ENCODE measurements at regions not wholly inside any gene's neighbourhood (a gene's known extent, or its start where the extent isn't known, plus 50 kb on each side); places are given as distances from the start of the nearest gene placed in this dataset.
A peak's percentile ranks its signal among the peaks of the same experiment; 100 is the strongest.

DNA sequence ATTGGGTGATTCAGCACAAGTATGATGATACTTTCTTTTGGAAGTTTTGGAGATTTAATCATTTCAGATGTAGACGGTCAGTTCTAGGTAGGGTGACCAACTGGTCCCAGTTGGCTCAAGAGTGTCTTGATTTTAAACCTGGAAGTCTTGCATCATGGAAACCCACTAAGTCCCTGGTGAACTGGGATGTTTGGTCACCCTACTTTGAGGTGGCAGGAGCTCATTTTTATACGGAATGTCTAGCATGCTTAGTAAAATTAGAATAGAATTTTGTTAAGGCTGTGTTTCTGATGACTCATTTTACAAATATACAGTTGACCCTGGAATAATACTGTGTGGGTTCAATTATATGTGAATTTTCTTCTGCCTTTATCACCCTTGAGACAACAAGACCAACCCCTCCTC, 61.5 kb upstream of the DOCK10 start:
- Histone ChIP-seq H2BK15ac (ENCODE audit: low read depth, low read length) (no peak overlapping the region), H2AFZ (ENCODE audit: low read length) (no peak overlapping the region), H3K56ac (ENCODE audit: insufficient read length, low read depth, low read length) (no peak overlapping the region), H4K5ac (ENCODE audit: insufficient read length, low read depth, low read length) (no peak overlapping the region), H4K91ac (ENCODE audit: insufficient read length, low read depth, low read length) (no peak overlapping the region), H2BK120ac (ENCODE audit: low read depth, low read length, poor library complexity, severe bottlenecking) (no peak overlapping the region), H4K8ac (replicated peaks; ENCODE audit: insufficient read length, low read depth, low read length) (no peak overlapping the region), H3K9ac (ENCODE audit: extremely low read depth, insufficient read length, low read length) (no peak overlapping the region), H3K23me2 (ENCODE audit: insufficient read length, low read depth, low read length, poor library complexity, severe bottlenecking) (no peaks in the 10 kb centered on the region), H3K4me1 (ENCODE audit: insufficient read depth, low read length) (peaks cover 3% of the 10 kb centered on the region; the same call in 1 of the 2 replicates), H3K18ac (ENCODE audit: insufficient read length, low read depth, low read length) (no peak overlapping the region), H3K4me2 (ENCODE audit: insufficient read depth, insufficient read length, low read length) (no peak overlapping the region), H2BK20ac (ENCODE audit: low read depth, low read length, poor library complexity, severe bottlenecking) (no peak overlapping the region), H4K20me1 (ENCODE audit: control insufficient read depth, insufficient read depth, insufficient read length) (no peaks in the 10 kb centered on the region), H2BK12ac (ENCODE audit: insufficient read length, low read depth, low read length) (no peak overlapping the region), H3K23ac (ENCODE audit: insufficient read length, low read depth, low read length) (no peak overlapping the region), H3T11ph (ENCODE audit: low read length) (no peak overlapping the region), H3K27ac (ENCODE audit: insufficient read length, low read depth, low read length) (no peak overlapping the region), H2AK5ac (ENCODE audit: insufficient read length, low read length) (no peak overlapping the region), H3K4ac (ENCODE audit: low read depth, low read length) (no peak overlapping the region), H3K79me2 (ENCODE audit: insufficient read depth, low read length) (no peaks in the 10 kb centered on the region), H3K9me3 (ENCODE audit: control insufficient read depth, low read depth, low read length) (no peaks in the 10 kb centered on the region), H3K14ac (ENCODE audit: insufficient read depth, low read length) (no peak overlapping the region), H2BK5ac (ENCODE audit: insufficient read length, low read length) (no peak overlapping the region), H3K27me3 (ENCODE audit: insufficient read depth, low read length) (no peaks in the 10 kb centered on the region), H3K79me1 (ENCODE audit: insufficient read depth, low read depth, low read length, poor library complexity, severe bottlenecking) (no peaks in the 10 kb centered on the region)
- Mint-ChIP-seq H3K4me3 (no peak overlapping the region), H3K27ac (peak overlapping the region in 2 of 3 experiments; percentile 41 to 86; a peak in 2 of 7 replicates), H3K4me1 (peaks cover 8 to 9% of the 10 kb centered on the region in 2 experiments), H3K36me3 (ENCODE audit: insufficient read depth in 1 of 3, low read depth in 3 of 3) (no peaks in the 10 kb centered on the region), H3K9me3 (no peaks in the 10 kb centered on the region), H3K27me3 (ENCODE audit: low read depth) (no peaks in the 10 kb centered on the region)
- no CpG with 5 or more reads among the region's 2 CpGs for WGBS (ENCODE audit: extremely low coverage, insufficient read length, low lambda C conversion rate)
- TF ChIP-seq, protein P1, sequence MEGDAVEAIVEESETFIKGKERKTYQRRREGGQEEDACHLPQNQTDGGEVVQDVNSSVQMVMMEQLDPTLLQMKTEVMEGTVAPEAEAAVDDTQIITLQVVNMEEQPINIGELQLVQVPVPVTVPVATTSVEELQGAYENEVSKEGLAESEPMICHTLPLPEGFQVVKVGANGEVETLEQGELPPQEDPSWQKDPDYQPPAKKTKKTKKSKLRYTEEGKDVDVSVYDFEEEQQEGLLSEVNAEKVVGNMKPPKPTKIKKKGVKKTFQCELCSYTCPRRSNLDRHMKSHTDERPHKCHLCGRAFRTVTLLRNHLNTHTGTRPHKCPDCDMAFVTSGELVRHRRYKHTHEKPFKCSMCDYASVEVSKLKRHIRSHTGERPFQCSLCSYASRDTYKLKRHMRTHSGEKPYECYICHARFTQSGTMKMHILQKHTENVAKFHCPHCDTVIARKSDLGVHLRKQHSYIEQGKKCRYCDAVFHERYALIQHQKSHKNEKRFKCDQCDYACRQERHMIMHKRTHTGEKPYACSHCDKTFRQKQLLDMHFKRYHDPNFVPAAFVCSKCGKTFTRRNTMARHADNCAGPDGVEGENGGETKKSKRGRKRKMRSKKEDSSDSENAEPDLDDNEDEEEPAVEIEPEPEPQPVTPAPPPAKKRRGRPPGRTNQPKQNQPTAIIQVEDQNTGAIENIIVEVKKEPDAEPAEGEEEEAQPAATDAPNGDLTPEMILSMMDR (conservative IDR thresholded peaks at IDR 0.05) = no peak
- DNase-seq = no peak
